ENCODE measurements at regions not wholly inside any gene's neighbourhood (a gene's known extent, or its start where the extent isn't known, plus 50 kb on each side); places are given as distances from the start of the nearest gene placed in this dataset.

DNA sequence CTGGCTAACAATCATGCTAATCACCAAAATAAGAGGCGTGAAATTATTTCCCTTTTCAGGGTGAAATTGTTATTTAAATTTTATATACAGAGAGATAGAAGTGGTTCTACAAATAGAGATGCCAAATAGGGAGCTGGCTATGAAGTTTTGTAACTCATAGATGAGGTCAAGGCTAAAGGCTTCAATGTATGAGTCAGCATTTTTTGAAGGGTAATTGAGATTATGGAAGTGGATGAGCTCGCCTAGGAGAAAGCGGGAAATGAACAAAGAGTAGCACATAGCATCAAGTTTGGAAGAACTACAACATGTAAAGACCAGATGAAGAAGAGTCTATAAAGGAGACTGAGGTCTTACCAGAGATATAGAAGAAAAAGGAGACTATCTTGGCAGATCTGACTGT lies 838.1 kb downstream of the DNAJB9 start:
- ATAC-seq: no peak
- H3K36me3 ChIP-seq: no peaks in the 10 kb centered on the region

DNA sequence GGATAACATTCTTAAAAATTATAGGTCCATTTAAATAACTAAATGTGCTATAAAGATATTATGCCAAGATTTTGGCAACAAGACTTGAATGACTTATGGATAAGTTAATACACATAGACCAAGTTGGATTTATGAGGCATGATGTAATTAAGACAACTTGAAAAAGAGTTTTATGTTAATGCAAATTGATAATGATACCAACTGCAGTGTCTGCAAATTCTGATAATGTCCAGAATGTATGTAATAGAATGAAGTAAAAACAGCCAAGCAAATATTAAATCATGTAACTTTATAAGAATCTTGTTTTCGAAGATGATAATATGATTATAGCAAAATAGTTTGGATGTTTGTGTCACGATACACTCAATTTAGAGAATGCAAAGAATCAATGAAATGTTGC lies 868.3 kb downstream of the DNAJB9 start:
- DNase-seq: no peak
- Histone ChIP-seq H3K4me3 (no peak overlapping the region), H3K36me3 (no peaks in the 10 kb centered on the region), H3K27me3 (no peaks in the 10 kb centered on the region), H3K9me3 (no peaks in the 10 kb centered on the region), H3K27ac (no peak overlapping the region), H3K4me1 (no peaks in the 10 kb centered on the region)
- intact Hi-C loops (cut with DNase I; ENCODE audit: low total_unique reads): no loop called here
- ATAC-seq: no peak
- in situ Hi-C loops (cut with MboI; ENCODE audit: low sequenced_read_pairs in 4 of 4): no loop called here
- TF ChIP-seq POLR2A (IDR thresholded peaks at IDR 0.05): no peak

More for the DNA sequence above, 838.1 kb downstream of the DNAJB9 start:
- H3K4me3 ChIP-seq: no peak overlapping the region
- TF ChIP-seq POLR2A (IDR thresholded peaks at IDR 0.05): no peak
- TF ChIP-seq, protein P1, sequence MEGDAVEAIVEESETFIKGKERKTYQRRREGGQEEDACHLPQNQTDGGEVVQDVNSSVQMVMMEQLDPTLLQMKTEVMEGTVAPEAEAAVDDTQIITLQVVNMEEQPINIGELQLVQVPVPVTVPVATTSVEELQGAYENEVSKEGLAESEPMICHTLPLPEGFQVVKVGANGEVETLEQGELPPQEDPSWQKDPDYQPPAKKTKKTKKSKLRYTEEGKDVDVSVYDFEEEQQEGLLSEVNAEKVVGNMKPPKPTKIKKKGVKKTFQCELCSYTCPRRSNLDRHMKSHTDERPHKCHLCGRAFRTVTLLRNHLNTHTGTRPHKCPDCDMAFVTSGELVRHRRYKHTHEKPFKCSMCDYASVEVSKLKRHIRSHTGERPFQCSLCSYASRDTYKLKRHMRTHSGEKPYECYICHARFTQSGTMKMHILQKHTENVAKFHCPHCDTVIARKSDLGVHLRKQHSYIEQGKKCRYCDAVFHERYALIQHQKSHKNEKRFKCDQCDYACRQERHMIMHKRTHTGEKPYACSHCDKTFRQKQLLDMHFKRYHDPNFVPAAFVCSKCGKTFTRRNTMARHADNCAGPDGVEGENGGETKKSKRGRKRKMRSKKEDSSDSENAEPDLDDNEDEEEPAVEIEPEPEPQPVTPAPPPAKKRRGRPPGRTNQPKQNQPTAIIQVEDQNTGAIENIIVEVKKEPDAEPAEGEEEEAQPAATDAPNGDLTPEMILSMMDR (IDR thresholded peaks at IDR 0.05 in 4 of 5, conservative IDR thresholded peaks at IDR 0.05 in 1 of 5): no peak
- H3K9me3 ChIP-seq: no peaks in the 10 kb centered on the region
- DNase-seq: no peak
- intact Hi-C loops (cut with DNase I; ENCODE audit: low total_unique reads): no loop called here
- no peak overlapping the region for H3K27ac ChIP-seq
- no peaks in the 10 kb centered on the region for H3K27me3 ChIP-seq
- in situ Hi-C loops (cut with MboI; ENCODE audit: low sequenced_read_pairs in 4 of 4): no loop called here
- no peaks in the 10 kb centered on the region for H3K4me1 ChIP-seq

DNA sequence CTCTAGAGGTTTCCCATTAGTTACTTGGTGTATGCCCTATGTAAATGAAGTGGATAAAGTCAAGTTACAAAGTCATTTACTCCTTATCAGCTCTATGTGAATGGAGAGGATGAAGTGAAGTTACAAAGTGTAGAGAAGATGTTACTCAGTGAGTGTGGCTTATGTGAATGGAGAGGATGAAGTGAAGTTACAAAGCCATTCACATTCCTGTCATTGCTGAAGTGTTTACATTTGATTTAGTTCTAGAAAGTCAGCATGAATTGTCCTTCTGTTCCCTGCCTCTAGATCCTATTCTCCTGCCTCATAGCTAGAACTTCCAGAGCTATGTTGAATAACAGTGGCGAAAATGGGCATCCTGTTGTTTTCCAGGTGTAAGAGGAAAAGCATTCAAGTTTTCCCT lies 880.1 kb downstream of the DNAJB9 start:
- no peaks in the 10 kb centered on the region for H3K9me3 ChIP-seq
- H3K27me3 ChIP-seq: no peaks in the 10 kb centered on the region
- TF ChIP-seq, protein P1 (IDR thresholded peaks at IDR 0.05 in 4 of 5, conservative IDR thresholded peaks at IDR 0.05 in 1 of 5): no peak
- TF ChIP-seq POLR2A (IDR thresholded peaks at IDR 0.05): no peak
- no peak for ATAC-seq
- no peak overlapping the region for H3K4me3 ChIP-seq
- H3K4me1 ChIP-seq: no peaks in the 10 kb centered on the region
- H3K36me3 ChIP-seq: no peaks in the 10 kb centered on the region
- no peak overlapping the region for H3K27ac ChIP-seq
- no peak for DNase-seq
- intact Hi-C loops (cut with DNase I; ENCODE audit: low total_unique reads) (no loop called here), in situ Hi-C loops (cut with MboI; ENCODE audit: low sequenced_read_pairs in 4 of 4) (no loop called here)

DNA sequence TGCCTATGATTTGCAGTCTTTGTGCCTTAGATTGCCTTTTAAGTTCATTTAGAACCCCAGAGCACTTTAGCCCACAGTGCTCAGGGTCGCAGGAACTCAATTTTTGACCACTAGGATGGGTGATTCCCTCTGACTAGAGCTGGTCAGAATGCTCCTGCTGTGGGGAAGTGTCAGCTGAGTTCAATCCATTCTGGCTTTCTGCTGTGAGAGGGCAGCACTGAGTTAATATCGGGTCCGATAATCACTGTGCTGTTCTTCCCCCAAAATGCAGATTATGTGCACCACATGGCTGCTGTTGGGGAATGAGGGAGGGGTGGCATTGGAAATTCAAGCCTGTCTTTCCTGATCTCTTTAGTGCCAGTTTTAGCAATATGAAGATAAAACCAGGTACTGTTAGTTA lies 886.4 kb downstream of the DNAJB9 start:
- Histone ChIP-seq H3K9me3 (no peaks in the 10 kb centered on the region), H3K27ac (no peak overlapping the region), H3K36me3 (no peaks in the 10 kb centered on the region), H3K4me1 (no peaks in the 10 kb centered on the region), H3K27me3 (no peaks in the 10 kb centered on the region), H3K4me3 (no peak overlapping the region)
- in situ Hi-C loops (cut with MboI; ENCODE audit: low sequenced_read_pairs in 4 of 4): no loop called here
- TF ChIP-seq POLR2A (IDR thresholded peaks at IDR 0.05): no peak
- TF ChIP-seq, protein P1 (IDR thresholded peaks at IDR 0.05 in 4 of 5, conservative IDR thresholded peaks at IDR 0.05 in 1 of 5): no peak
- DNase-seq (no peak), ATAC-seq (no peak)
- intact Hi-C loops (cut with DNase I; ENCODE audit: low total_unique reads): no loop called here

DNA sequence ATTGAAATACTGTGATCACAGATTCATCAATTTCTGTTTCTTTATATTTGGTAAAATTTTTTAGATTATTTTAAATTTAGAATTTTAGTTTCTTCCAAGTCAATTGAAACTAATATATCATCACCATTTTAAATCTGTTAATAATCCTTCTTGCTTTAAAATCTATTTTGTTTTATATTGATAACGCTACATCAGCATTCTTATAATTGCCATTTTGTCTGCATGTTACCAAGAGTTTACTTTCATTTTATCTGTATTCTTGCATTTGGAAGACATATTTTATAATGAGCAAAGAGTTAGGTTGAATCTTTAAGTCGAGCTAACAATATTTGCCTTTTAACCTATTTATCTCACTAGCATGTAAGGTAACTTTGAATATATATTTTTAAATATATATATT lies 890.6 kb downstream of the DNAJB9 start:
- Histone ChIP-seq H3K4me3 (no peak overlapping the region), H3K9me3 (no peaks in the 10 kb centered on the region), H3K36me3 (no peaks in the 10 kb centered on the region), H3K4me1 (no peaks in the 10 kb centered on the region), H3K27me3 (no peaks in the 10 kb centered on the region), H3K27ac (no peak overlapping the region)
- TF ChIP-seq, protein P1 (IDR thresholded peaks at IDR 0.05 in 4 of 5, conservative IDR thresholded peaks at IDR 0.05 in 1 of 5): no peak
- no peak for TF ChIP-seq POLR2A (IDR thresholded peaks at IDR 0.05)
- intact Hi-C loops (cut with DNase I; ENCODE audit: low total_unique reads): no loop called here
- DNase-seq (no peak), ATAC-seq (no peak)
- in situ Hi-C loops (cut with MboI; ENCODE audit: low sequenced_read_pairs in 4 of 4): no loop called here
